CD4-positive, alpha-beta T cell treated with Interleukin-1 beta for 1 hour (primary cell): ENCODE measurements at regions not wholly inside any gene's neighbourhood (a gene's known extent, or its start where the extent isn't known, plus 50 kb on each side); places are given as distances from the start of the nearest gene placed in this dataset.
"Not testable (repeated sequence)": the region's sequence is repeated elsewhere in the genome, so short reads cannot be mapped to it uniquely, and the experiment has no call there.

ENCODE experiments used
- DNase-seq, 2 donors: peaks; one replicate each; pipeline ENCODE4 v3.0.0-alpha.2; 2020 to 2022

DNA sequence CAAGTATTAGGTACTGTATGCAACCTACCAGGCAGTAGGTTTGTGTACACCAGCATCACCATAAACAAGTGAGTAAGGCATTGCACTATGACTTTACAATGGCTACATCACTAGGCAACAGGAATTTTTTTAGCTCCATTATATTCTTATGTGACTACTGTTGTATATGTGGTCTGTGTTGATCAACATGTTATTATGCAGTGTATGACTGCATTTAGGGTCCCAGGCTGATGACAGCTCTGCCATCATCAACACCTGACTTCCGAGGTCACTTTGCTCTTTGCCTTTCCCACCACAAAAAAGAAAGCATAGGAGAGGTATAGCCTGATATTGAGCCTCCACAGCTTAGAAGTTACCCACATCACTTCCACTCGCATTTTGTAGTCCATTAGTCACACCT, 217.5 kb upstream of the PELI2 start:
- DNase-seq: no peak

DNA sequence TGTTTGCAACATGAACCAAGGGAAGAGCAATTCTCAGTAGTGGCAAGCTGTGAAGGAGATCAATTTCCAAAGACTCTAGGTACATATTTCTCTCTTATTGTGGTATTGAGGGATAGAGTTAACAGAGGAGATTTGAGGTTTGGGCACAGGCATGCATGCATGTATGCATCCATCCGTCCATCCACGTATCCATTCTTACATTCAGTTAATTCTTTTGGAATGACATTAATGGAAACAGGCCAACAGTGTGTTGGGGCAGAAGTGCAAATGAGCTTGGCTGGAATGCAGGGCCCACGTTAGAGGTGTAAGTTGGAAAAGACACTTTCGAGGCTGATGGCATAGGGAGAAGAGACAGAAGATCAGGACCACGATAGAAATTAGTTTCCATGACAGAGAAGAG, 216.9 kb upstream of the PELI2 start:
- DNase-seq: no peak

DNA sequence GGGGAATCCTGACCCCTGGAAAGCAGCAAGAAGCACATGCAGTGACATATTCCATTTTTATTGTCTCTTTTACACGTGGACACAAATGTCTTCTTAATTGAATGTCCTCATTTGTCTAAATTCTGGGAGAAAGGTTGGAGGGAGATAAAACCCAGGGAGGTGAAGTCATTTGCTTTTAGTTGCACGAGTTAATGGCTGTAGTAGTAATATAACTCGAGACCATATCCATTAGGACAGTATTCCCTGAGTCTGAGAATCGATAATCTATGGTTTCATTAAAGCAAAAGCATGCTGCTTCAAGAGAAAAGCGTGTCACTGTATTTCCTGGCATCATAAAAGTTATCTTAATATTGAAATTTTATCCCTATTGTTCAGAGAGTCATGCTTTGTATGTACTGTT, 216.0 kb upstream of the PELI2 start:
- no peak for DNase-seq

DNA sequence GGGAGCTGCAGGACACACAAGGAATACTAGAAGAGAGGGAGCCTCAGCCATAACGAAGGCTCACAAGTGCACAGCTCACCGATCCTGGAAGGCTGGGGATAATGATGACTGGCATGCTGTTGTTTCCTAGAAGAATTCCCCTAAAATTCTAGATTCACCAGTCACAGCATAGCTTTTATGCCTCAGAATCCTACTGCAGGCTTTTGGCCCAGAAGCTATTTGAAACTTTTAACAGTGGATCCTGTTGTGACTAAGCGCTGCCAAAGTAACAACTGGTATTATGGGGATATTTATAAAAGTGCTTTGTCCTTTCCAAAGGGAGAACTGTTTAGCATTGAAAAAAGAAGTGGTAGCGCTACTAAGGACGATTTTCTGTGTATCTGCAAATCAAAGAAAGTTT, 214.1 kb upstream of the PELI2 start:
- no peak for DNase-seq

DNA sequence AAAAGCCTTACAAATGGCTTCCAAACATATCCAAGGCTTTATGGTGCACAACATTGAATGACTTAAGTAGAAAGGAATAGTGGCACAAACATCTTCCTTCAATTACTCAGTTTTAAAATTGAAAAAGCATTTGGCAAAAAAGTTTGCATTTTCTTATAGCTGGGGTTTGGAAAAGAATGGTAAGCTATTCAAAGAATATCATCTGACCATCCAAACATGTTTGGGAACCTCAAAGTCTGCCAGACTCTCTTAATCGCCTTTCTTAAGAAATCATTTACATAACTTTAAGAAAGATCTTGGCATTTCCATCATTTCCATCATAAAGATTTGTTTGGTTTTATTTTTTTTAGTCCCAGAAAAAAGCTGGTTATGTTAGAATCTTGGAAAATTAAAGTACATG, 210.1 kb upstream of the PELI2 start:
- no peak for DNase-seq

DNA sequence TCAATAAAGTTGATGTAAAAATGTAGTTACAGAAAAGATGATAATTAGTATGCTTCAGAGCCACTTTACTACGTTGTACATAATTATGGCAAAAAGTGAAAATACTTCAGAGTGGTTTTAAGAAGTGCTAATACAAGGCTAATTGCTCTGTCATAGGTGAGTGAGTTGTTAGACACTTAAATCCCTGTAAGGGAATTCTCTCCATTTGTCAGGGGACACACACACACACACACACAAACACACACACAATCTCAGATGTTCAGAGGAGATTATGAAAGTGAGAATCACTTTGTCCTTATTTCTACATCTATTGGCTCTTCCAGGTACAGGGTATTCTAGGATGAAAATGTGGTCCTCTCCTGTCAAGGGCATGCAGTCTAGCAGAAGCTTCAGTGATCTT, 208.3 kb upstream of the PELI2 start:
- no peak for DNase-seq

DNA sequence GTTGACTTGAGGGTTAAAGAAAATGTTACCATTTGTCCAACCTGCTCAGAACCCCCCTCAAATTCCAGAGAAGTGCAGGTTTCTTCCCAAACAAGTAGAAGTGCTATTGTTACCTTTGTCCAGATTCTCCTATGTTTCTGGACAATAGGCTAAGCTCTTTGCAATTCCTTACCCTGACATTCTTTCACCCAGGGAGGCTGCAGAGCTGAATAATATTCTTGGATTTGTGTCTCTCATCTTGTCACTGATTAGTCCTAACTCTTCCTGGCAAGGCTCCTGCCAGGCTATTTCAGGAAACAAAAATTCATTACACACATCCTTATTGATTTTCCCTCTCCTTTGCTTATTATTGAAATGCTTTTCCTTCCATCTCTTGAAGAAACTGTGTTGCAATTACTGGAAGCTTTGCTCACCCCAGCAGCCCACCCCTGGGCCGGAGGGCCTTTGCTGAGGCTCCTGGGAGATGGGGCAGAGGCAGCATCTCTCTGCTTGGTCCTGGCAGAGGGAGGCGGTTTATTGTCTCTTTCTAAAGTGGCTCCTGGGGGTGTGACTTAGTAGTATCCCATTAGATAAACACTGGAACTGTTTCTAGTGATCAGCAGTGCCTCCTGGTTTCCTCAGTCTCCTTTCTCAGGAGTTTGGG, 207.5 kb upstream of the PELI2 start:
- DNase-seq: no peak

DNA sequence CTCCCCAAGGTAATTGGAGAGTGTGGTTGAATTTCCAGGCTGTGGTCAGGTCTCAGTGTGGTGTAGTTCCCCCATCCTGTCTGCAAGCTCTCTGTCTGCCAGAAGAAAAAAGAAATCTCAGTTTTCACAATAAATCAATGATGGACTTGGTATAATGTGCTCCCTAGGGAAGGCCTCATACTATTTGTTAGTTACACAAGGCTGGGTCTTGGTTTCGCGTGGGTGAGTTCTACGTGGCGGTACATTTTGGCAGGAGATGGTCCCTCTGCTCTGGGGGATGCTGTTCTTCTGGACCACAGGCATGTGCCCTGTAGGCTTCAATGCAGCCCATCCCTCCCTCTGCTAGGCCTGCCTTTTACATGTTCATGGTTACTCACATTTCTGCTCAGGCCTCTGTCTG, 206.4 kb upstream of the PELI2 start:
- no peak for DNase-seq

DNA sequence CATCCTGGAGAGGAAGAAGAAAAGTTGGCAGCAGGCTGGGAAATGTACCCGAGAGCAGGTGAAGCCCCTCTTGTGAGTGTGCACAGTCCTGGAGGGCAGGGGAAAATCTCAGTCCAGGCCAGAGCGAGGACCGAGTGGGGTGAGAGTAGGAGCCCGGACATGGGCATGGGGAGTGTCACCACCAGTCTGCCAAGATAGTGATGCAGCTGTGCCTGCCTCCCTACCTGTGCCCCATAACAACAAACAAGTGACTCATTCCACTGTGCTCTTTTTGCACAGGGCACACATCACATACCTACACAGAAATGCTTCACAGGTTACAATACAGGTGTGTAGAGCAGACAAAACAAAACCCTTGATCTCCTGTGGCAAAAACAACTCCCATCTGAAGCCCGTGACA, 205.9 kb upstream of the PELI2 start:
- DNase-seq: no peak

DNA sequence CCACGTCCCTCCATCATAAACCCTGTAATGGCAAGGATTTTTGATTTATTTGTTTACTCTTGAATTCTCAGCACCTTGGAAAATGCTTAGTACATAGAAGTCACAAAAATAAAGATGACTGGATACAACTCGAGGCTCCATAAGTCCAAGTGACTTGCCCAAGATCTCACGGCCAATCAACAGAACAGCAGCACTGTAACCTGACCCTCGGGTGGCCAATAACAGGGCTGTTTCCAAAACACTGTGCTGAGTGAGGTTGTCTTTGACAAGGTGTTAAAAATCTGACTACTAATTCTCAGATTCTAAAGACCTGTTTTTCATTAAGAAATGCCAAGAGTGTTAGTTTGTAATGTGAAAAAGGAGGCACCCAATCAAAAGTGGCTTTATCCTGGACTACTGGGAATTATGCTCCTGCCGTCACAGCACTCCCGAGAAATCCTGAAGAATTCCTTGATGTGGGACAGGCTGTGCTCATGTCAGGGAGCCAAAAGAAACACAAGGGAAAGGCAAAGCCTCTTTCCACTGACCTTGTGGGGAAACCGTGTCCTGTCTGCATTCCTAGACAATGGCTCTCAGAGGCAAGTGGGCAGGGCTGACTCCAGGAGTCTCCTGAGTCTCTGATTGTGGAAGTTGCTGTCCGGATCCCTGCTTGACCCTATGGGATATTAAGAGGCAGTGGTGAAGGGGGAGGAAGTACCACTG, 204.7 kb upstream of the PELI2 start:
- no peak for DNase-seq

DNA sequence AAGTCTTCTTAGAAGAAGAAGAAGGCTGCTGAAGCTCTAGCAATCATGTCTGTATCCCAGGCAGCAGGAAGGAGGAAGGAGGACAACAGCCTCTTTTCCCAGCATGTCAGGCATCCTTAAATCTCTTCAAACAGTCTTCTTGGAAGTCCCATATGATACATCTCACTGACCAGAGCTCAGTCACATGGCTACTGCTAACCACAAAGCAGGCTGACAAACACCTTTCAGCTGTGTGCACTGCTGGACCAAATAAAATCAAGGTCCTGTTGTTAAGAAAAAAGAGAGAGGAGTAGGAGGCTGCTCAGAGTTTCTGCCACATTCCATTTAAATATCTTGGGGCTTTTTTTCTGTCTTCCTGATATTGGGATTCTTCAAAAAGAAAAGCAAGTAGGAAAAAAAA, 203.4 kb upstream of the PELI2 start:
- no peak for DNase-seq

DNA sequence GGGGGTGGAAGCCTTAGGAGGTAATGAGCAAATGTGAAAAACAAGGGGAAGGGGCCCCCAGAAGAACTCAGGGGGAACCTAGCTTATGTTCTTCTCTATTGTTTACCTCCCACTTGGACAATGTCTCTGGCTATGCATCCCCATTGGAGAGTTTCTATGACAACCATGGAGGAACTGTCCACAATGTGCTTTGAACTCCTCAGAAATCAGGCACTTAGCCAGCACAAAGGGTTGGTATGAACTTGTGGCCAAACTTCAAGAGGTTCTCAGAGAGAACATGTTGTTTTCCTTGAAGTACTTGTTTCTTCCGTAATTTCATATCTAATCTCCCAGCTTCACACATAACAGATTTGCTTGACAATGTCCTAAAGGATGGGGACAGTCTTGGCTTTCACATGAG, 202.8 kb upstream of the PELI2 start:
- no peak for DNase-seq

DNA sequence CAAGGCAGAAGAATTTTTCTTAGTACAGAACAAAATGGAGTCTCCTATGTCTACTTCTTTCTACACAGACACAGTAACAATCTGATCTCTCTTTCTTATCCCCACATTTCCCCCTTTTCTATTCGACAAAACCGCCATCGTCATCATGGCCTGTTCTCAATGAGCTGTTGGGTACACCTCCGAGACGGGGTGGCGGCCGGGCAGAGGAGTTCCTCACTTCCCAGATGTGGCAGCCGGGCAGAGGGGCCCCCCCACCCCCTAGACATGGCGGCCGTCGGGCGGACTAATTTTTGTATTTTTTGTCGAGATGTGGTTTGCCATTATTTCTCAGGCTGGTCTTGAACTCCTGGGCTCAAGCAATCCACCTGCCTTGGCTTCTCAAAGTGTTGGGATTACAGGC, 198.4 kb upstream of the PELI2 start:
- DNase-seq: not testable (repeated sequence)

DNA sequence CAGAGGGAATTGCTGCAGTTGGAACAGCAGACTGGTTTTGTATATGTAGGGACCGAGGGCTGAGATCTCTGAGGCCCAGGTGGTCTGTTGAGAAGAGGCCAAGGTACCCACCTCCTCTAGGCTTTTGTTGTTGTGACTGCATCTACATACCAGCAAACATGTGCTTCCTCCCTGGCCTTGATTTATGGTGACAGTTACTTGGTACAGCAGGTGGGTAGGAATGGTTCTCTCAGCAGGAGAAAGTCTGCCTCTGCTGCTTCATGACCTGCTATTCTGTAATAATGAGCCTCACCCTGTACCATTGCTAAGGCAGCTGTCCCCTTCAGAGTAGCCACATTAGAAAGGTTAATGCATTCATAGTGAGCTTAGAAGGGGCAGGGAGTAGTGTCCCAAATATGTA, 196.7 kb upstream of the PELI2 start:
- DNase-seq: no peak

DNA sequence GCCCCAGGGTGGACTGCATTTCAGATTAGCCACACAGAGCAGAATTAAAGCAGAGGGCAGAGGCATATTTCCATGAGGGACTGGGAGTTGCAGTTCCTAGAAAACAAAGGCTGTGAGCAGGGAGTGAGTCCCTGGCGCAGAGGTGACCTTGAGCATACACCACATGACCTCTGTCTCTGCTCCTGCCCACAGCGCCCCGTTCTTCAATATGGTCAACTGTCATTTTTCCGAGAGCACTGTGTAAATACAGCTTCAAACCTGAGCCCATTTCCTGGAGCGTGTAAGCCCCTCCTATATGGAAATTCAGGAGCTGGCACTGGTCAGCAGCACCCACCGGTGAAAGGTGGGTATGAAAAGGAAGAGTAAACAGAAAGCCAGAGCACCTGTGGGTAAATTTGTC, 192.2 kb upstream of the PELI2 start:
- DNase-seq: no peak

DNA sequence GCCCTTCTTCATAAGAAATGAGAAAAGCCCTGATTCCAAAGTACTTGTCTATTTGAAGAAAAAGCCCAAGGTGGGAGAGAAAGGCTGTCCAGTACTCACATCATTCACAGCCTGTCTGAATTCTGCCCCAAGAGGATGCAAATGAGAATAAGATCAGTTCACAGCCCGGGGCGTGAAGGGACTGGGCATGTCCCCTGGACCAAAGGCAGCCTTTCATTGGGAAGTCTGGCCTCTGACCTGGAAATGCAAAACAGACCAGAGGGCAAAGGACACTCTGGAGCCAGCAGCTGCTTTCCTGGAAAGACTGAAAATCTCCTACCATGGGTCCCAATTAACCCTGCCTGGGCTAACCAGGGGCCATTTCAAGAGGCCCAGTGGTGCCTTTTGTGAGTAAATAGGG, 191.2 kb upstream of the PELI2 start:
- DNase-seq: no peak

DNA sequence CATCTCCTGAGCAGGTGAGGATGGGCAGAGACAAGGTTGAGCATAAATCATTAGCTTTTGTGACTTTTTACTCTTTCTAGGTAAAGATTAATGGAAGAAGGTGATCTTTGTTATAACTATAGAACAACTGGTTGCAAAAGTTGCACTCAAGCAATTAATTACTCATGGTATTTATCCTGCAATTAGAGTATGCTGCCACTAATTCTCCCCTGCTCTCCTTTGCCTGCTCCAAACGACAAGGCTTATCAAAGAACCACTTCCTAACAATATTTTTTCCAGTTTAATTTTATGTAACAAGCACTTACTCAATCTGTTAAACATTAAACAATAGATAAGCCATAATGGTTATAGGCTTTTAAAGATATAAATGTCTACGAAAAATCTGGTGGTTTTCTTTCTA, 189.9 kb upstream of the PELI2 start:
- no peak for DNase-seq

DNA sequence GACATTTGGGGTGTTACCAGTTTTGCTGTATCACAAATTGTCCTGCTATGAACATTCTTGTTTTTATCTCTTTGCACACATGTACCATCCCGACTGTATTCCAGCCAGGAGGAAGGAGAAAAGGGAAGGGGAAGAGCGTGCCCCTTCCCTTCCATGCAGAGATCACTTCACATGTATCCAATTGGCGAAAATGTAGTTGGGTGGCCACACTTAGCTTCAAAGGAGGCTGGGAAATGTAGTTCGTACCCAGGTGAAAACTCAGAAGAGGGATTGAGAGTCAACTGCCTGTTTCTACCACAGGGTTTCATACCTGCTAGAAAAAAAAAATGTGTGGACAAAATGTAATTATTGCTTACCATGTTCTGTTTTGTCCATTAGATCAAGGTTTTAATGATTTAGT, 189.1 kb upstream of the PELI2 start:
- DNase-seq: no peak

DNA sequence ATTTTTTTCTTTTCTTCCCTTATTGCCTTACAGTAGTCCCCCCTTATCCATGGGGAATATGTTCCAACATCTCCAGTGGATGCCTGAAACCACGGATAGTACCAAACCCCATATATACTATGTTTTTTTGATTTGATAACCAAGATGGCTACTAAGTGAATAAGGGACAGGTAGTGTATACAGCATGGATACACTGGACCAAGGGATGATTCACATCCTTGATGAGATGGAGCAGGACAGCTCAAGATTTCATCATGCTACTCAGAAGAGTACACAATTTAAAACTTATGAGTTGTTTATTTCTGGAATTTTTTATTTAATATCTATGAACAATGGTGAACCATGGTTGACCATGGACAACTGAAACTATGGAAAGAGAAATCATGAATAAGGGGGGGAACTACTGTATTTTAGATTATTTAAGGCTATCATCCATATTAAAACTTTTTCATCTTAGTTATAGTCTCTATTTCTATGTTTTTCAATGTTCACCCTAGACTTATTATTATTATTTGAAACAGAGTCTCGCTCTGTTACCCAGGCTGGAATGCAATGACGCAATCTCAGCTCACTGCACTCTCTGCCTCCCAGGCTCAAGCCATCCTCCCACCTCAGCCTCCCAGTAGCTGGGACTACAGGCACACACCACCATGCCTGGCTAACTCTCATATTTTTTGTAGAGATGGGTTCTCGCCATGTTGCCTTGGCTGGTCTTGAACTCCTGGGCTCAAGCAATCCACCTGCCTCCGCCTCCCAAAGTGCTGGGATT, 188.0 kb upstream of the PELI2 start:
- DNase-seq: no peak

DNA sequence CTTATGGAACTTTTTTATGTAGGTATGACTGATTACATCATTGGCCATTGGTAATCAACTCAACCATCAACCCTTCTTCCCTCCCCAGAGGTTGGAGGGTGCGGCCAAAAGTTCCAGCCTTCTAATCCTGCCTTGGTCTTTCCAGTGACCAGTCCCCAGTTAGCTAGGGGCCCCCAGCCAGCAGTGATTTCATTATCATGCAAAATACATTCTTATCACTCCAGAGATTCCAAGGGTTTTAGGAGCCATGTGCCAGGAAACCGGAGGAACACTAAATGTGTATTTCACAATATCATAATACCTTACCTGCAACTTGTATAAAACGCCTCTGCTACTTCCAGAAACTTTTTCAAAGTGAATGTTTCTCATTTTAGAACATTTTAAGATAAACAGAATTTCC, 181.5 kb upstream of the PELI2 start:
- DNase-seq: no peak

DNA sequence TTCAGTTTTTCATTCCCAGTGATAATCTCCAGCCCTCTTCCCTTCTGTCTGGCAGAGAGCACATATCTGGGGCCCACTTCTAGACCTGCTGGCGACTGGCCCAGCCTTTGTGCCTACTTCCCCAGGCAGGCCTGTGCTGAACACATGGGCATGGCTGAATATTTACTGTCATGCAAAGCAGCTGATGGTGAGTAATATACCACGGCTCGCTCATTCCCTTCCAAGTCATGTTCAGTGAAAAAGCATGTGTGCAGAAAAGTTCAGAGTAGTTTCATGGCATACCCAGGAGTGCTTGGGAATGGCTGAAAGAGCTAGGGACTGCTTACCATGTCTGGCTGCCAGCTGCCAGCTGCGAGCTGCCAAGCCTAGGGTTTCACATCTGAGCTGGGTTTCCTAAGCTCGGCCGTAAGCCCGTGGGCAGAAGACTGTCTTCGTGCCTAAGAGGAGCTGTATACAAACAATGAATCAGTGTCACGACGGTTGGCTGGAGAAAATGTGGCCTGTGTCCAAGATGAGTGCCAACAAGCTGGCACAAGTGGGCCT, 179.9 kb upstream of the PELI2 start:
- DNase-seq: no peak

DNA sequence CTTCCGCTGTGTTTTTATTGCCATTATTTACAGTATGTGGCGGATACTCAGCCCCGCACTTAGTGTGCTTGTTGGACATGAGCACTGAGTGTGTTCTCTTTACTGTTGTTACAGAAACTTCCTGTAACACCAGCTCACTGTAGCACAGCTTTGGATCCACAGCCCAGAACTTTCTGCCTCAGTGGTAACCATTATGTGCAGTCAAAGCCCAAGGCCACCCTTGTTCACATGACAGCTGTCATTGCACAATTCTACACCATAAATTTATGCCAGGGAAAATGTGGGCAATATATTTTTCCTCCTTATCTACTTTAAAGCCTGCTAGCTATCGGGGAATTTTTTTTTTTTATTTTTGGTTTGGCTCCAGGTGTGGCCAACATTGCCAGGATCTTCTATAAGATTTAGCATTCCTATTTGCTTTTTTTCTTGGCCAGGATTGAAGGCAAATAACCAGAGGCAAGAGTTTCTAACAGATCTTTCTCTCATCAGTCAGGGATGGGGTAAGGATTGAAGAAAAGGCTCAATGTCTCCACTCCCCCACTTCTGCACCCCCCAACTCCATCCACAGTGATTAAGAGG, 176.0 kb upstream of the PELI2 start:
- no peak for DNase-seq

DNA sequence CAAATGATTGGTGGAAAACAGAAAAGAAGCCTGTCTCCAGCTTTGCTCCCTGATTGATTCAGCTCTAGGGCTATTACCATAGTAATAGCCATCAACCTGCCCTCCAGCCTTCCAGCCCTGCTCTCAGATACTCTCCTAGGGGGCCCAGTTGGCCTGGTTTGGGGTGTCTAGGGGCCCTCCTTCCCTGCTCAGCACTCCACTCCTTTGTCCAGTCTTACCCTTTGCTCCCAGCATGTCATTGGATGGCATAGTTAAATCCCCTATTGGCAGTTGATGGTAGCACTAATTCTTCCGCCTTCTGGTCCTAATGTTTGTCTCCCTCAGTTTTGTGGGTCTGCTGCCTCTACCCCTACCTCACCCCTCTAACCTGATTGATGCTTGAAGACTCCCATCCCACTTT, 175.4 kb upstream of the PELI2 start:
- DNase-seq: no peak

DNA sequence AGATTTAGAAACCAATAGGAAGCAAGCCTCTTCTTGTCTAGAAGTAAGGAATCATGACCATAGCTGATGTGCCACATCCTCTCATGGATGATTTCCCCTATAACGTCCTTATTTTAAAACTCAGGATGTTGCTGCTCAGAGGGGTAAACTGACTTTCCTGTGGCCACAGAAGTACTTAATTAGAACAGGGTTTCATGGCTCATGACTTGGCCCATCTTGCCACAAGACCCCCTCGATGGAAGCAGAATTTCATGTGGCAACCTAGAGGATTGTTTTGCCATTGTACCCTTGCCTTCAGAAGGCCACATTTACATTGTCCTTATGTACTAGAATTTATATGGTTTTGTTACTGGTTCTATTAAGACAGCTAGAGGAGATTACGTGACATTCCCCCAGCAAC, 173.5 kb upstream of the PELI2 start:
- no peak for DNase-seq
